HFFc6 (cell line): ENCODE measurements at regions not wholly inside any gene's neighbourhood (a gene's known extent, or its start where the extent isn't known, plus 50 kb on each side); places are given as distances from the start of the nearest gene placed in this dataset.

Experiments used
- DNase-seq: peaks from one replicate; pipeline ENCODE4 v3.0.0-alpha.2; 2018
- H3K27ac Mint-ChIP-seq: 2 replicates; pipeline ENCODE4 v1.8.0; 2020; ENCODE audit warnings: mild to moderate bottlenecking, mixed read lengths
- H3K27me3 Mint-ChIP-seq: 2 replicates; pipeline ENCODE4 v1.8.0; 2021; ENCODE audit warnings: mild to moderate bottlenecking, moderate library complexity, mixed read lengths; ENCODE audit not compliant: insufficient read depth
- H3K36me3 Mint-ChIP-seq: 2 replicates; pipeline ENCODE4 v1.8.0; 2021; ENCODE audit warnings: low read depth, mixed read lengths
- H3K4me1 Mint-ChIP-seq: 2 replicates; pipeline ENCODE4 v1.8.0; 2020; ENCODE audit warnings: low read depth, mixed read lengths
- H3K4me3 Mint-ChIP-seq: 2 replicates; pipeline ENCODE4 v1.8.0; 2020; ENCODE audit warnings: mild to moderate bottlenecking, moderate library complexity, mixed read lengths
- H3K9me3 Mint-ChIP-seq: 2 replicates; pipeline ENCODE4 v1.8.0; 2020; ENCODE audit warnings: mild to moderate bottlenecking, mixed read lengths
- CTCF ChIP-seq: fragments of 200-600 bp; sonication (generic); IDR thresholded peaks from 2 replicates; pipeline ENCODE4 v1.5.0; 2021; ENCODE audit warnings: antibody characterized with exemption, mild to moderate bottlenecking

- H3K36me3 Mint-ChIP-seq, result no peaks in the 10 kb centered on the region
- no peak for TF ChIP-seq CTCF
- no peak overlapping the region for H3K4me3 Mint-ChIP-seq
- DNase-seq, result no peak
- no peak overlapping the region for H3K27ac Mint-ChIP-seq
- no peaks in the 10 kb centered on the region for H3K9me3 Mint-ChIP-seq
- H3K27me3 Mint-ChIP-seq, result peaks cover 14% of the 10 kb centered on the region; the same call in 1 of the 2 replicates
- H3K4me1 Mint-ChIP-seq, result no peaks in the 10 kb centered on the region
Observed at GRCh38 chr5:66322786-66323528, 178.9 kb downstream of the SREK1 start.

GRCh38 chr5:66323529-66323895 is 179.4 kb downstream of the SREK1 start:
- no peak overlapping the region for H3K27ac Mint-ChIP-seq
- DNase-seq, result no peak
- peaks cover 14% of the 10 kb centered on the region; the same call in 1 of the 2 replicates for H3K27me3 Mint-ChIP-seq
- no peaks in the 10 kb centered on the region for H3K9me3 Mint-ChIP-seq
- TF ChIP-seq CTCF, result no peak
- no peak overlapping the region for H3K4me3 Mint-ChIP-seq
- no peaks in the 10 kb centered on the region for H3K36me3 Mint-ChIP-seq
- H3K4me1 Mint-ChIP-seq, result no peaks in the 10 kb centered on the region

- no peaks in the 10 kb centered on the region for H3K36me3 Mint-ChIP-seq
- no peak overlapping the region for H3K27ac Mint-ChIP-seq
- no peak for DNase-seq
- TF ChIP-seq CTCF, result no peak
- H3K27me3 Mint-ChIP-seq, result peaks cover 11% of the 10 kb centered on the region; the same call in 1 of the 2 replicates
- no peaks in the 10 kb centered on the region for H3K9me3 Mint-ChIP-seq
- H3K4me3 Mint-ChIP-seq, result no peak overlapping the region
- H3K4me1 Mint-ChIP-seq, result no peaks in the 10 kb centered on the region
Observed at GRCh38 chr5:66324357-66324756, 180.3 kb downstream of the SREK1 start.

- no peak for TF ChIP-seq CTCF
- no peaks in the 10 kb centered on the region for H3K4me1 Mint-ChIP-seq
- H3K4me3 Mint-ChIP-seq, result no peak overlapping the region
- H3K9me3 Mint-ChIP-seq, result no peaks in the 10 kb centered on the region
- H3K36me3 Mint-ChIP-seq, result no peaks in the 10 kb centered on the region
- H3K27me3 Mint-ChIP-seq, result peaks cover 9% of the 10 kb centered on the region; the same call in 1 of the 2 replicates
- H3K27ac Mint-ChIP-seq, result no peak overlapping the region
- DNase-seq, result no peak
Observed at GRCh38 chr5:66326276-66326675, 182.2 kb downstream of the SREK1 start.

GRCh38 chr5:66327008-66327407 is 182.9 kb downstream of the SREK1 start:
- Mint-ChIP-seq H3K4me3 (no peak overlapping the region), H3K36me3 (no peaks in the 10 kb centered on the region), H3K27me3 (peaks cover 9% of the 10 kb centered on the region; the same call in 1 of the 2 replicates), H3K27ac (no peak overlapping the region), H3K9me3 (no peaks in the 10 kb centered on the region), H3K4me1 (no peaks in the 10 kb centered on the region)
- TF ChIP-seq CTCF, result no peak
- DNase-seq, result no peak
